ENCODE measurements at regions not wholly inside any gene's neighbourhood (a gene's known extent, or its start where the extent isn't known, plus 50 kb on each side); places are given as distances from the start of the nearest gene placed in this dataset.

DNA sequence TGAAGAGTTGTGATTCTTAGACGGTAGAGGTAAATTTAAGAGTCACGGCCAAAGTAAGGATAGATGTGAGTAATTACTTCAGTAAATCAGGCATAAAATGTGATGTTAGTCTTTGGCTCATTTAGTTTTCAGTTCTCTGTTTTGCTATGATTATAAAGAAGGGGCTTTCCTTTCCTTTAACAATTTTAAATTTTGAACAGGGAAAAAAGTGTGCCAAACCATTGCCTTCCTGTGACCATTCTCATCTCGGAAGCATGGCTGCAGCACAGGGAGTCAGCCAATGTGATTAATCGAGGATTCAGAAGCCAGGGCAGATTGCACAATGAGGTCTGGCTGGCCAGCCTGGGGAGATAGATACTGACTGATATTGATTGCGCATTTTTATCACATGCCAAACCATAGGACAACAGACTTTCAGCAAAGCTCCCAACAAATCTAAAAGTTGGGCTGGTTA is 480.2 kb upstream of the PRICKLE1 start:
- TF ChIP-seq, protein P1, sequence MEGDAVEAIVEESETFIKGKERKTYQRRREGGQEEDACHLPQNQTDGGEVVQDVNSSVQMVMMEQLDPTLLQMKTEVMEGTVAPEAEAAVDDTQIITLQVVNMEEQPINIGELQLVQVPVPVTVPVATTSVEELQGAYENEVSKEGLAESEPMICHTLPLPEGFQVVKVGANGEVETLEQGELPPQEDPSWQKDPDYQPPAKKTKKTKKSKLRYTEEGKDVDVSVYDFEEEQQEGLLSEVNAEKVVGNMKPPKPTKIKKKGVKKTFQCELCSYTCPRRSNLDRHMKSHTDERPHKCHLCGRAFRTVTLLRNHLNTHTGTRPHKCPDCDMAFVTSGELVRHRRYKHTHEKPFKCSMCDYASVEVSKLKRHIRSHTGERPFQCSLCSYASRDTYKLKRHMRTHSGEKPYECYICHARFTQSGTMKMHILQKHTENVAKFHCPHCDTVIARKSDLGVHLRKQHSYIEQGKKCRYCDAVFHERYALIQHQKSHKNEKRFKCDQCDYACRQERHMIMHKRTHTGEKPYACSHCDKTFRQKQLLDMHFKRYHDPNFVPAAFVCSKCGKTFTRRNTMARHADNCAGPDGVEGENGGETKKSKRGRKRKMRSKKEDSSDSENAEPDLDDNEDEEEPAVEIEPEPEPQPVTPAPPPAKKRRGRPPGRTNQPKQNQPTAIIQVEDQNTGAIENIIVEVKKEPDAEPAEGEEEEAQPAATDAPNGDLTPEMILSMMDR (conservative IDR thresholded peaks at IDR 0.05; ENCODE audit: low read length): no peak
- TF ChIP-seq EZH2phosphoT487 (IDR thresholded peaks at IDR 0.05; ENCODE audit: borderline replicate concordance): no peak
